MCF 10A (cell line): ENCODE measurements at regions not wholly inside any gene's neighbourhood (a gene's known extent, or its start where the extent isn't known, plus 50 kb on each side); places are given as distances from the start of the nearest gene placed in this dataset.

Experiments used
- BruUV-seq: library from RNA; stranded (reverse); fragments of 400-500 nt; replicated peaks from 2 replicates; lab custom pipeline; 2021; lab: Mats Ljungman, UMichigan
- CTCF ChIA-PET: fragments of 300-600 bp; sonication (Branson Sonifier 250); formaldehyde crosslinking; extraction: SDS; loops from one replicate; lab custom pipeline; 2021; ENCODE audit warnings: antibody characterized with exemption, inconsistent platforms; lab: Yijun Ruan, JAX
- POLR2A ChIA-PET: fragments of 300-600, 350-650 bp; sonication (Branson Sonifier 250); formaldehyde crosslinking; extraction: SDS; loops from one replicate; lab custom pipeline; 2020; ENCODE audit warnings: antibody characterized with exemption, inconsistent platforms; lab: Yijun Ruan, JAX
- DNase-seq: peaks from one replicate; pipeline ENCODE4 v3.0.0-alpha.2; 2018; ENCODE audit not compliant: unreplicated experiment
- H3K27ac Mint-ChIP-seq: one replicate; pipeline ENCODE4 v1.8.0; 2022; ENCODE audit warnings: mild to moderate bottlenecking, low read depth, mixed read lengths; ENCODE audit not compliant: unreplicated experiment
- H3K27me3 Mint-ChIP-seq: one replicate; pipeline ENCODE4 v1.8.0; 2022; ENCODE audit warnings: mixed read lengths; ENCODE audit not compliant: insufficient read depth, unreplicated experiment
- H3K36me3 Mint-ChIP-seq: one replicate; pipeline ENCODE4 v1.8.0; 2022; ENCODE audit warnings: mild to moderate bottlenecking, moderate library complexity, mixed read lengths; ENCODE audit not compliant: insufficient read depth, unreplicated experiment
- H3K4me1 Mint-ChIP-seq: one replicate; pipeline ENCODE4 v1.8.0; 2022; ENCODE audit warnings: mixed read lengths; ENCODE audit not compliant: insufficient read depth, unreplicated experiment
- H3K4me3 Mint-ChIP-seq: one replicate; pipeline ENCODE4 v1.8.0; 2022; ENCODE audit warnings: mild to moderate bottlenecking, moderate library complexity, mixed read lengths; ENCODE audit not compliant: unreplicated experiment
- H3K9me3 Mint-ChIP-seq: one replicate; pipeline ENCODE4 v1.8.0; 2022; ENCODE audit warnings: mixed read lengths; ENCODE audit not compliant: unreplicated experiment
- CTCF ChIP-seq: fragments of 200-600 bp; IDR thresholded peaks from one replicate; pipeline ENCODE4 v1.8.0; 2022; ENCODE audit warnings: antibody characterized with exemption, mild to moderate bottlenecking; ENCODE audit not compliant: unreplicated experiment
- intact Hi-C: fragments of 100-400 bp; cut with micrococcal nuclease; formaldehyde crosslinking; loops from 2 replicates; pipeline ENCODE4 v1.14.1; 2022

GRCh38 chr5:5828619-5829018 lies 406.1 kb downstream of the ICE1 start:
- Mint-ChIP-seq H3K4me1 (peaks cover 7% of the 10 kb centered on the region), H3K27ac (no peak overlapping the region), H3K36me3 (no peaks in the 10 kb centered on the region), H3K4me3 (no peak overlapping the region), H3K27me3 (no peaks in the 10 kb centered on the region), H3K9me3 (no peaks in the 10 kb centered on the region)
- ChIA-PET POLR2A (no interaction called here), CTCF (no interaction called here)
- DNase-seq = no peak
- BruUV-seq = no TSS peak
- intact Hi-C loops = no loop called here
- TF ChIP-seq CTCF = no peak

GRCh38 chr5:5826911-5827310 lies 404.4 kb downstream of the ICE1 start:
- no peak for TF ChIP-seq CTCF
- Mint-ChIP-seq H3K27ac (no peak overlapping the region), H3K4me1 (peaks cover 7% of the 10 kb centered on the region), H3K27me3 (no peaks in the 10 kb centered on the region), H3K36me3 (peaks cover 6% of the 10 kb centered on the region), H3K4me3 (no peak overlapping the region), H3K9me3 (no peaks in the 10 kb centered on the region)
- ChIA-PET POLR2A (no interaction called here), CTCF (no interaction called here)
- peak; percentile 11 for DNase-seq
- intact Hi-C loops = no loop called here
- no TSS peak for BruUV-seq

- POLR2A ChIA-PET = no interaction called here
- H3K27ac Mint-ChIP-seq = no peak overlapping the region
- H3K4me3 Mint-ChIP-seq = no peak overlapping the region
- H3K9me3 Mint-ChIP-seq = no peaks in the 10 kb centered on the region
- CTCF ChIA-PET = interaction anchor here (0.9 kb wide), 1 partner anchor 229 kb away, joined by 3 read pairs; no protein-coding TSS in a partner anchor
- peaks cover 7% of the 10 kb centered on the region for H3K4me1 Mint-ChIP-seq
- BruUV-seq = no TSS peak
- no peaks in the 10 kb centered on the region for H3K27me3 Mint-ChIP-seq
- DNase-seq = no peak
- H3K36me3 Mint-ChIP-seq = peaks cover 6% of the 10 kb centered on the region
- intact Hi-C loops = no loop called here
- no peak for TF ChIP-seq CTCF
These were observed 400.3 kb downstream of the ICE1 start for GRCh38 chr5:5822729-5823257.

- CTCF ChIA-PET = no interaction called here
- intact Hi-C loops = no loop called here
These were observed 394.5 kb downstream of the ICE1 start for GRCh38 chr5:5816960-5817359.

More at GRCh38 chr5:5816960-5817359, 394.5 kb downstream of the ICE1 start:
- peaks cover 6% of the 10 kb centered on the region for H3K4me1 Mint-ChIP-seq
- POLR2A ChIA-PET = no interaction called here
- no peak for DNase-seq
- H3K27me3 Mint-ChIP-seq = no peaks in the 10 kb centered on the region
- H3K9me3 Mint-ChIP-seq = no peaks in the 10 kb centered on the region
- H3K4me3 Mint-ChIP-seq = no peak overlapping the region
- no peak overlapping the region for H3K27ac Mint-ChIP-seq
- no TSS peak for BruUV-seq
- TF ChIP-seq CTCF = no peak
- no peaks in the 10 kb centered on the region for H3K36me3 Mint-ChIP-seq
